ENCODE measurements at regions not wholly inside any gene's neighbourhood (a gene's known extent, or its start where the extent isn't known, plus 50 kb on each side); places are given as distances from the start of the nearest gene placed in this dataset.

- H3K27me3 Mint-ChIP-seq (ENCODE audit: low read depth), result no peaks in the 10 kb centered on the region
- no peak overlapping the region for H4K8ac ChIP-seq (replicated peaks; ENCODE audit: insufficient read length, low read depth, low read length)
- no peaks in the 10 kb centered on the region for H3K23me2 ChIP-seq (ENCODE audit: insufficient read length, low read depth, low read length, poor library complexity, severe bottlenecking)
- H3K56ac ChIP-seq (ENCODE audit: insufficient read length, low read depth, low read length), result no peak overlapping the region
- peak overlapping the region in 1 of 3 experiments; percentile 49; a peak in 2 of 7 replicates for H3K27ac Mint-ChIP-seq
- no peak overlapping the region for H2AK5ac ChIP-seq (ENCODE audit: insufficient read length, low read length)
- peaks cover 0 to 3% of the 10 kb centered on the region in 2 experiments; a peak in 2 of 4 replicates for H3K4me1 Mint-ChIP-seq
- H3K9me3 Mint-ChIP-seq, result no peaks in the 10 kb centered on the region
- H3K4me1 ChIP-seq (ENCODE audit: insufficient read depth, low read length), result 0 out of 2 replicates have a peak, but pooled peaks cover 2% of the 10 kb centered on the region
- H3K27me3 ChIP-seq (ENCODE audit: insufficient read depth, low read length), result no peaks in the 10 kb centered on the region
- no peak overlapping the region for H3K4me2 ChIP-seq (ENCODE audit: insufficient read depth, insufficient read length, low read length)
- no peaks in the 10 kb centered on the region for H3K79me1 ChIP-seq (ENCODE audit: insufficient read depth, low read depth, low read length, poor library complexity, severe bottlenecking)
- no peak overlapping the region for H2BK15ac ChIP-seq (ENCODE audit: low read depth, low read length)
- no peak overlapping the region for H4K91ac ChIP-seq (ENCODE audit: insufficient read length, low read depth, low read length)
- DNase-seq, result no peak
- H3K9me3 ChIP-seq (ENCODE audit: control insufficient read depth, low read depth, low read length), result no peaks in the 10 kb centered on the region
- H3K18ac ChIP-seq (ENCODE audit: insufficient read length, low read depth, low read length), result no peak overlapping the region
- no peak overlapping the region for H3K27ac ChIP-seq (ENCODE audit: insufficient read length, low read depth, low read length)
- H2BK5ac ChIP-seq (ENCODE audit: insufficient read length, low read length), result no peak overlapping the region
- H4K20me1 ChIP-seq (ENCODE audit: control insufficient read depth, insufficient read depth, insufficient read length), result no peaks in the 10 kb centered on the region
- no peak overlapping the region for H2BK12ac ChIP-seq (ENCODE audit: insufficient read length, low read depth, low read length)
- H3K23ac ChIP-seq (ENCODE audit: insufficient read length, low read depth, low read length), result no peak overlapping the region
- no peak overlapping the region for H3K14ac ChIP-seq (ENCODE audit: insufficient read depth, low read length)
- H4K5ac ChIP-seq (ENCODE audit: insufficient read length, low read depth, low read length), result no peak overlapping the region
- H3K4me3 Mint-ChIP-seq, result no peak overlapping the region
- H2BK20ac ChIP-seq (ENCODE audit: low read depth, low read length, poor library complexity, severe bottlenecking), result no peak overlapping the region
- no CpG with 5 or more reads among the region's 2 CpGs for WGBS (ENCODE audit: extremely low coverage, insufficient read length, low lambda C conversion rate)
- H3K4ac ChIP-seq (ENCODE audit: low read depth, low read length), result no peak overlapping the region
- H3T11ph ChIP-seq (ENCODE audit: low read length), result no peak overlapping the region
- H3K9ac ChIP-seq (ENCODE audit: extremely low read depth, insufficient read length, low read length), result no peak overlapping the region
- no peaks in the 10 kb centered on the region for H3K79me2 ChIP-seq (ENCODE audit: insufficient read depth, low read length)
- H2AFZ ChIP-seq (ENCODE audit: low read length), result no peak overlapping the region
- no peaks in the 10 kb centered on the region for H3K36me3 Mint-ChIP-seq (ENCODE audit: insufficient read depth in 1 of 3, low read depth in 3 of 3)
- TF ChIP-seq CTCF (conservative IDR thresholded peaks at IDR 0.05), result no peak
- H2BK120ac ChIP-seq (ENCODE audit: low read depth, low read length, poor library complexity, severe bottlenecking), result no peak overlapping the region
Observed at GRCh38 chr19:28063702-28064101, 1149.2 kb downstream of the UQCRFS1 start.
